ENCODE measurements at regions not wholly inside any gene's neighbourhood (a gene's known extent, or its start where the extent isn't known, plus 50 kb on each side); places are given as distances from the start of the nearest gene placed in this dataset.

DNA sequence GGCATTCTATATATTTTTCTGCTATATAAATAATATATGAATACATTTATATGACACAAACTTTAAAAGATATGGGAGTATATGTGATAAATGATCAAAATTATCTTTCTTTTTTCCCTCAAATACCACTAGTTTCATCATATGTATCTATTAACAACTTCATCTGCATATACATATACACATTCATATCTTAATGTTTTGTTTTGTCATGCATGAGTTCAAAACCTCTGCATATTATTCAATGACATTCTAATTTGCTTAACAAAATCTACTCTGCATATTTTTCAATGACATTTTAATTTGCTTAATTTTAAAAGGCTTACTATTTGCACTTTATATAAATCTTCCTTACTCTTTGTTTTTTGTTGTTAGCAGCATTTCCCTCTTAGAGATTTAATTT is 276.2 kb downstream of the PIK3C3 start:
- Histone ChIP-seq H2BK120ac (ENCODE audit: low read depth, low read length, poor library complexity, severe bottlenecking) (no peak overlapping the region), H3K14ac (ENCODE audit: insufficient read depth, low read length) (no peak overlapping the region), H2BK15ac (ENCODE audit: low read depth, low read length) (no peak overlapping the region), H3K27ac (ENCODE audit: insufficient read length, low read depth, low read length) (no peak overlapping the region), H2BK5ac (ENCODE audit: insufficient read length, low read length) (no peak overlapping the region), H2BK20ac (ENCODE audit: low read depth, low read length, poor library complexity, severe bottlenecking) (no peak overlapping the region), H3K18ac (ENCODE audit: insufficient read length, low read depth, low read length) (no peak overlapping the region), H3K23me2 (ENCODE audit: insufficient read length, low read depth, low read length, poor library complexity, severe bottlenecking) (no peaks in the 10 kb centered on the region), H4K91ac (ENCODE audit: insufficient read length, low read depth, low read length) (no peak overlapping the region), H3K4me1 (ENCODE audit: insufficient read depth, low read length) (0 out of 2 replicates have a peak, but pooled peaks cover 2% of the 10 kb centered on the region), H3K9ac (ENCODE audit: extremely low read depth, insufficient read length, low read length) (no peak overlapping the region), H4K5ac (ENCODE audit: insufficient read length, low read depth, low read length) (no peak overlapping the region), H4K20me1 (ENCODE audit: control insufficient read depth, insufficient read depth, insufficient read length) (no peaks in the 10 kb centered on the region), H4K8ac (replicated peaks; ENCODE audit: insufficient read length, low read depth, low read length) (no peak overlapping the region), H3K56ac (ENCODE audit: insufficient read length, low read depth, low read length) (no peak overlapping the region), H2AK5ac (ENCODE audit: insufficient read length, low read length) (no peak overlapping the region), H2BK12ac (ENCODE audit: insufficient read length, low read depth, low read length) (no peak overlapping the region), H3K79me2 (ENCODE audit: insufficient read depth, low read length) (no peaks in the 10 kb centered on the region), H2AFZ (ENCODE audit: low read length) (no peak overlapping the region), H3K27me3 (ENCODE audit: insufficient read depth, low read length) (no peaks in the 10 kb centered on the region), H3K79me1 (ENCODE audit: insufficient read depth, low read depth, low read length, poor library complexity, severe bottlenecking) (no peaks in the 10 kb centered on the region), H3K9me3 (ENCODE audit: control insufficient read depth, low read depth, low read length) (no peaks in the 10 kb centered on the region), H3T11ph (ENCODE audit: low read length) (no peak overlapping the region), H3K4ac (ENCODE audit: low read depth, low read length) (no peak overlapping the region), H3K23ac (ENCODE audit: insufficient read length, low read depth, low read length) (no peak overlapping the region), H3K4me2 (ENCODE audit: insufficient read depth, insufficient read length, low read length) (no peak overlapping the region)
- Mint-ChIP-seq H3K4me1 (peaks cover 5% of the 10 kb centered on the region in 2 experiments), H3K4me3 (no peak overlapping the region), H3K36me3 (ENCODE audit: insufficient read depth in 1 of 3, low read depth in 3 of 3) (peaks cover 0 to 2% (median 0%) of the 10 kb centered on the region in 3 experiments; a peak in 1 of 7 replicates), H3K27ac (peak overlapping the region; percentile 18 to 49 (median 20); a peak in 3 of 7 replicates), H3K9me3 (no peaks in the 10 kb centered on the region; a peak in 1 of 5 replicates), H3K27me3 (ENCODE audit: low read depth) (no peaks in the 10 kb centered on the region)
- TF ChIP-seq, protein P1, sequence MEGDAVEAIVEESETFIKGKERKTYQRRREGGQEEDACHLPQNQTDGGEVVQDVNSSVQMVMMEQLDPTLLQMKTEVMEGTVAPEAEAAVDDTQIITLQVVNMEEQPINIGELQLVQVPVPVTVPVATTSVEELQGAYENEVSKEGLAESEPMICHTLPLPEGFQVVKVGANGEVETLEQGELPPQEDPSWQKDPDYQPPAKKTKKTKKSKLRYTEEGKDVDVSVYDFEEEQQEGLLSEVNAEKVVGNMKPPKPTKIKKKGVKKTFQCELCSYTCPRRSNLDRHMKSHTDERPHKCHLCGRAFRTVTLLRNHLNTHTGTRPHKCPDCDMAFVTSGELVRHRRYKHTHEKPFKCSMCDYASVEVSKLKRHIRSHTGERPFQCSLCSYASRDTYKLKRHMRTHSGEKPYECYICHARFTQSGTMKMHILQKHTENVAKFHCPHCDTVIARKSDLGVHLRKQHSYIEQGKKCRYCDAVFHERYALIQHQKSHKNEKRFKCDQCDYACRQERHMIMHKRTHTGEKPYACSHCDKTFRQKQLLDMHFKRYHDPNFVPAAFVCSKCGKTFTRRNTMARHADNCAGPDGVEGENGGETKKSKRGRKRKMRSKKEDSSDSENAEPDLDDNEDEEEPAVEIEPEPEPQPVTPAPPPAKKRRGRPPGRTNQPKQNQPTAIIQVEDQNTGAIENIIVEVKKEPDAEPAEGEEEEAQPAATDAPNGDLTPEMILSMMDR (conservative IDR thresholded peaks at IDR 0.05) = no peak
- no peak for DNase-seq
